ENCODE measurements at regions not wholly inside any gene's neighbourhood (a gene's known extent, or its start where the extent isn't known, plus 50 kb on each side); places are given as distances from the start of the nearest gene placed in this dataset.

DNA sequence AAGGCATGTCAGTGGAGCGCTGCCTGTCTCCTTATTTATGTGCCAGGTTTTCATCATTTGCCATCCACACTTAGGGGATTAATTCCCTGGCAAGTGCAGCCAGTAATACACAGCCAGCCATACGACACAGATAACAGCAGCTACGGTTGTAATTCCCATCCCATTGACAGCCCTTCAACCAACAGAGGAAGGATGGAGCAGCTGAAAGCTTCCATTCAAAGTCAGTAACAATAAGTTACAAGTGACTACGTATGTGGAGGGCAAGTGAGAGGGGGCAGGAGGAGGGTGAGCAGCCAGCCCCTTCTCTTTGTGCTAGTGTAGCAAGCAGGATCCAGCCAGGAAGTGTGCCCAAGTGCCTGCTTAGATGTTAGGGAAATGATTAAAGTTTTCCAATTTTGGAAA, 53.8 kb upstream of the LYRM9 start:
- TF ChIP-seq POLR2A (IDR thresholded peaks at IDR 0.05; ENCODE audit: low read depth, low read length) (no peak), POLR2AphosphoS5 (IDR thresholded peaks at IDR 0.05; ENCODE audit: low read depth, low read length) (no peak)
